HG02610 (cell line): ENCODE measurements at regions not wholly inside any gene's neighbourhood (a gene's known extent, or its start where the extent isn't known, plus 50 kb on each side); places are given as distances from the start of the nearest gene placed in this dataset.
"Not testable (repeated sequence)": the region's sequence is repeated elsewhere in the genome, so short reads cannot be mapped to it uniquely, and the experiment has no call there.

Experiments used
- ATAC-seq: cut with Tn5 transposase; IDR thresholded peaks from one replicate; pipeline ENCODE4 v1.9.1; 2021; ENCODE audit warnings: mild to moderate bottlenecking, moderate library complexity; ENCODE audit not compliant: unreplicated experiment

DNA sequence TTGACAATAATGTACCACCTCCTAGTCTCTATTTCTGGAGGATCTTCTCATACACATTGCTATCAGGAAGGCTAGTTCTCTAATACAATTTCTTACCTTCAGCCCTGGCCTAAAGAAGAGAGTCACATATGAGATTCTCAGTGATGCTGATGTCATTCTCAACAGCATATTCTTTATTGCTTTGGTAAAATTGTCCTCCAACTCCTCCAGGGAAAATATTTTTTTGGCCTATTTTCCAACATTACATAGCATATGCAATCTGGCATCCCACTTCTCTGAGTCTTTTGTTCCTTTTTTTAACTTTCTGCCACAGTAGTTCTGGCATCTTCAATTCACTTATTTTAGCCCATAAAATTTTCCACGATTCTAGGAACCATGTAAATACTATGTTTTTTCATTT is 2363.1 kb downstream of the ARAP2 start:
- no peak for ATAC-seq

DNA sequence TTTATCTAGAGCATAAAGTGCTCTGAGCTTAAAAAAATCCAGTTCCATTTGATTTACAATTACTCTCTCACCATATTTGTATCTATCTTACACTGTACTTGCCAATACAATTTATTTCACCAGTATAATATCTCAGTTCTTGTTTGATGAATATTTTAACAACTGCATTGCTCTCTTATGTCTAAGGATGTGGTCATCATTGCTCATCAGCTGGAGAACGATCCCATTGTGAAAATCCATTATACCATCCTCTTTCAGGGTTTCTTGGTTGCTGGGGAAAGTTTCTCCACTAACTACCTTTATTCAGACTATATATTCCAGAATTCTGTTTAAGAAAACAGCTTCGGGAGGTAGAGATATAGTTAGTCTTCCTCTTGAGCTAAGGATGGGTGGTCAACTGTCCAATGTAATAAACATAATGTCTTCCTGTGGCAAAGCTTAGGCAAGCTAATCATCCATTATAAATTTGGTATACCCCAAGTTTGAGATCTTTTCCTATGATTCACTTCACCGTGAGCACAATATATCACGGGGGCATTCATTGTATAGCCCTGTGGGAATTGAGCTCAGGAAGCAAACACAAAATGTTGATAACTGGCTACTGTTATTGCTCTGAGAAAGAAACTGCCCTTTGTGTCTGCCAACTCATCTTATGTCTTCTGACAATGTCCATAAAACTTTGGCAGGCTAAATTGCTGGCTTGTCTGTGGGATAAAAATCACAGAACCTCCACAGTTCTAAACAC is 2361.9 kb downstream of the ARAP2 start:
- ATAC-seq, result no peak

DNA sequence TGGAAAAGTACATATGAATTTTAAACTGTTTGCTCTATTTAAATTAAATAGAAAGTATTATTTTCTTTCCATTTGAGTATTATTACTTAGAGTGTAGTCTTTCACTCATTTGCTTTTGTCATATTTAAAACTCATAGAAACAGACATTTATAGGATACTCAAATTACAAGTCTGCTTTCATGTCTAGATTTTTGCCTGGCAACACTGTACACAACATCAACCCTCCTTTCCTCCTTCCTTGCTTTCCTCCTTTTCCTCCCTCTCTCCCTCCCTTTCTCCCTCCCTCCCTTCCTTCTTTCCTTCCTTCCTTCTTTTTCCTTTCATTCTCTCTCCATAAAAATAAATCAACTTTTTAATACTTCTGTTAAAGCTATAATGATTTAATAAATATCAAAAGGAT is 2361.2 kb downstream of the ARAP2 start:
- no peak for ATAC-seq

DNA sequence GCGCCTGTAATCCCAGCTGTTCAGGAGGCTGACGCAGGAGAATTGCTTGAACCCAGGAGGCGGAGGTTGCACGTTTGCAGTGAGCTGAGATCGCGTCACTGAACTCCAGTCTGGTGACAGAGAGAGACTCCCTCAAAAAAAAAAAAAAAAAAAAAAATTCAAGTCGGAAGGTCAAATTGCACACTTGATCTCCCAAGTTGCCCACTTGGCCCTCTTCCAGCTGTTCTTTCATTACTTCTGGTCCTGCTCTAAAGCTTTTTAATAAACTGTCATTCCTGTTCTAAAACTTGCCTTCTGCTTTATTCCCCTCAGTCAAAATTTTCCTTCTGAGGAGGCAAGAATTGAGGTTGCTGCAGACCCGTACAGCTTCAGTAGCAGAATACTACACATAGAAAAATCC is 2358.0 kb downstream of the ARAP2 start:
- no peak for ATAC-seq

DNA sequence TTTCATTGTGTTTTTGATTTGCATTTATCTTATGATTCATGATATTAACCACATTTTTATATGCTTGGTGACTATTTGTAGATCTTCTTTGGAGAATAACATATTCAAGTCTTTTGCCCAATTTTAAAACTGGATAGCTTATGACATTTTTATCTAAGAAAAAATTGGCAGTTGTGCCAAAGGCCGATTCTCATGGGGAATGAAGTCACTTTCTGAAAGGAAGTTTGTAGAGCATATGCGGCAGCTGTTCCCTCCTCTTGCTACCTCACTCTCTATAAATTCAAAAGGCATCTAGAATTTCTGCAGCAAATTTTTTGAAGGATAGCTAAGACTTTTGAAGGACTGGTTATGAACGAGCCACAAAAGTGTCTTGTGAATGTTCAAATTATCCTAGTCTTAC is 2353.5 kb downstream of the ARAP2 start:
- ATAC-seq, result no peak

DNA sequence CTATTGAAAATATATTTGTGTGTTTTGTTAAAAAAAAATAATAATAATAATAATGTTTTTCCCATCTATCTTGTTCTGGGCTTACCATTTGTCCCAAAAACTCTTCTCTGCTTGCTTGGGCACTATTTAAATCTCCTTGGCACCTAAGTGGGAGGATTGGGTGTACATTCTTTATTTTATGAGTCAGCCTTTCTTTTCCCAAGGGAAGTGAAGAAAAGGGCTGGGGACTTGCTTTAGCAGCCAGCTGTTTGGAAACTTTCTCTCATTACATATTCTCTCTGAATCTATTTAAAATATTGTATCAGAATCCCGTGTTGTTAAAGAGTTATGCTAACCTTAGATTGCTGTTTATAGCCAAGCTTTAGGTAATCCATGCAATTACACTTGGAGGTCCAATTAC is 2332.4 kb downstream of the ARAP2 start:
- no peak for ATAC-seq

DNA sequence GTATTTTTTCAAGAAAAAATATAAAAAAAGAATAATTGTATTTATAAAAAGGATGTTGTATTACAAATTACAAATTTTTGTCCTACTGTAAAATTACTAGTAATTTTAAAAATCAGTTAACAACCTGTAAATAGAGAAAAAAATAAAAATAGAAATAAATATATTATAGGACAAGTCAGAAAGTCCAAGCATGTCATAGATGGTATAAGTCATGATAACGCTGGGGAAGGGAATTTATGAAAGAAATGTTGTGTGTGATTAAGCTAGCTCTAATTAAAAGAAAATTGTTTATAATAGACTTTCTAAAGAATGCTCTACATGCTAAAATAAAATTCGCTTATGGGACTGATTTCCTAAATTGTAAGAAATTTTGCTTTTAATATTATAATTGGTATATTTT is 2329.9 kb downstream of the ARAP2 start:
- ATAC-seq, result no peak

DNA sequence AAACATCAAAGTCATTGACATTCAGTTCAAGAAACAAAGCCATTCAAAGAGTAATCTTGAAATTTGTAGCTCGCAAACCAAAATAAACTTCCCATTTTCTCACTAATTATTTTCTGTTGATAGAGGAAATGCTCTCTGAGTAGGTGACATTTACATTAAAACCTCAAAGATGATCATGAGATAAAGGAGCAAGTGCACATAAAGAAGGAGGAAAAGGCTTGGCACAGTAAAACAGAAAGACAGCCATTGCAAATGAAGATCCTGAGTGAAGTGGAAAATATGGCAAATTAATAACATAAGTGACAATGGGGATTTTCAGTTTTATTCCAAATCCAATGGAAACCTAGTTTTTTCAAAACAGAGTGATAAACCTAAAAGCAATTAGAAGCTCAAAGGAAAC is 2320.8 kb downstream of the ARAP2 start:
- no peak for ATAC-seq

DNA sequence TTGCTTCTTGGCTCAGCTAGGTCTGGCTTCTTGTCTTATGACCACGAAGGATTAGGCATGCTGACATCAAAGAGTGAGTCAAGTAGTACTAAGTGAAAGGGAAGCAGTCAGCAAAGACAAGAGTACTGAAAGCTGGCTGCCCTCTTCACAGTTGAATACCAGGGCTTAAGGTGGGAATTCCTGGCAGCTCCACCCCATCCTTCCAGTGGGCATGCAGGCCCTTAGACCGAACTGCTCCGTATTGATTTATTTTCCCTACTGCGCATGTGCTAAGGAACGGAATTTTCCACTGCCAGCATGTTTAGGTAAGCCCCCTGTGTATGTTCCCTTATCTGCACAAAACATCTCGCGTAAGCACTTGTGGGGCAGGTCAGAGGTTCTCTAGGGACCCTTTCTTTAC is 2320.1 kb downstream of the ARAP2 start:
- ATAC-seq, result no peak

DNA sequence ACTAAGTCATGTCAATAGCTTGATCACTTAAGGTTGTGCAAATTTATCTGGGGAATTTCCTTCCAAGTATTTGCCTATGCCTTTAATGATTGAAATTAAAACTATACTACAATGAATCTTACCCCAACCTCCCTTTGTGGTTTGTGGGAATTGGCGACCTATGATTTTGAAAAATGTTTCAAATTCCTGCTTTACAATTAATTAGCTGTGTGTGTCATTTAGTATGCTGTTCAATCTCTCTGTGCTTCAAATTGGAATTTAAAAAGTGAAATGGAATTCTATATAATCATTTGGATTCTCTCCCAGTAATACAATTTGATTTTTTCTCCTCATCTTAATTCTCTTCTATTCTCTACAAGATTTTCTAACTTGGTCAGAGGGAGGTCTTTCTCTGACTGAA is 2319.5 kb downstream of the ARAP2 start:
- ATAC-seq, result no peak

DNA sequence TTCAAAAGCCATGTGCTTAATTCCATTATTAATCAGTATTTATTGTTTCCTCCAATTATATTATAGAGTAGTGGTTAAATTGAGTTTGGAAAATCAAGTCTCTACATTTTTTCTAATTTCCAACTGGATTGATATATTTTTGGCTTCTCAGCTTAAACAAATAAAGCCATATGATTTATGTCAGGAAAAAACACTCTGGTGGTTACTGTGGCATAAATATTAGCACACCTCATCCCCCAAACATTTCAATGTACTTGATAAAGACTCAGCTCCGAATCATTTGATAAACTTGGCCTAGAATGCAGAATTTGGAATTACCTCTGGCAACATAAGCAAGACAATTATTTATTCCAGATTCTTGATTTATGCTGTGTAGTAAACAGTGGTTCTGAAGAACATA is 2313.8 kb downstream of the ARAP2 start:
- no peak for ATAC-seq

DNA sequence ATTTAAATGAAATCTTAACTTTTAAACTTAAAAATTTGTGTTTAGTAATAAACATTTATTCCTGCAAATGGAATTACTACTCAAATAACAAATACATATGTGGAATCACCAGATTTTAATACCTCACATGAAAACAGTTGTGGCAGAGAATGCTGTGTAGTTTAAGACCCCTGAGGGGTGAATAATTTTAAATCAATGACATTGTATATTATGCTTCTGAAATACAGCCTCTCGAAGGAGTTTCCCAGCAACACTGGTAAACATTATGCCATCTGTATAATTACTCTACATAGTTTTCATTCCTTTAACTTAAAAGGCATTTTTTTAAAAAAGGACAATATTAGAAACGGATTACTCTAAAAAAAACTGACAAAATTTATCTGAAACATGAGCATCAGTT is 2313.3 kb downstream of the ARAP2 start:
- ATAC-seq, result no peak

DNA sequence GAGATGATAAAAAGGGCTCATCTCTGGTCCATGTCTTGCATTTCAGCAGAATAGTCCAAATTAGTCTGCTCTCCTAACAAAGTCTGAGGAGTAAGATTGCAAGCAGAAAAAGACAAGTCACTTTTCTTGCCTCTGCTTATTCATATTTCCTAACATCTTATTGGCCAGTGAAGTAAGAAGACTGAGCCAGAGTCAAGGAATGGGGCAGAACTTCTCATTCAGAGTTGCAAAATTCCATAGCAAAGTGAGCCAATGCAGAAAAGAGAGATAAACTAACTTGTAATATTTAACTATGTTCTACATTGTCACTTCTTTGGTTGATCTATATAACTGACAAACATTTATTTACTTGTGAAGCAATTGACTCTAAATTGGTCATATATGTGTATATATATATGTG is 2304.0 kb downstream of the ARAP2 start:
- no peak for ATAC-seq

DNA sequence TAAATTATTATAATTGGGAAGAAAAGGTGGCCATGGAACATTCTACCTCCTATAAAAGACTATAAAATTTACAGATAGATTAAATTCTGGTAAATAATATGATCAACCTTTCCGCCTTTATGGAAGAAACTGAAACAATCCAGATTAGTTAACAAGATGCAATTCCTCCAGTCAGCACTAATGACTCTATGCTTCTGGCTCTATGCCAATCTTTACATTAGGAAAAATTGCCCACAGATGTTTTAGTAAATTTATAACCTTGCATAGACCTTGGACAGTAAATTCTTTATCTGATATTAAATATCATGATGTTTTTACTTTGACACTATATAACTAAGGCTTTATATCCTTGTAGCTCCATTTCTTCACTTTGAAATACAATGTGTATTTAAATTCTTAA is 2302.5 kb downstream of the ARAP2 start:
- no peak for ATAC-seq

DNA sequence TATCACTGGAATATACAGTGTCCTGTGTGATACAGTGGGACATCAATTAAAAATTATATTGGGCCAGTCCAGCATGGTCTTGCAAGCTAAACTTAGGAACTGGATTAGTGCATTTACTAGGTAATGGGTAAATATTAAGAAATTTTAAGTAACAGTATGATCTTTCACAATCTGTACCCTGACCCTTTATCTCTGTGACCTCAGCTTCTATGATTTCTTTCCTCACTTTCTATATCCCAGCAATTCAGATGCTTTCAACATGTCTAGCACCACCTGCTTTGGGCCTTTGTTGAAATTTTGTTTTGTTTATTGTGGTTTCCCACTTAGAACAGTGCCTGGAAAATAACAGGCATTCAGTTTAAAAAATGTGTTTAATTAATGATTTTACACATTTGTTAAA is 2295.4 kb downstream of the ARAP2 start:
- no peak for ATAC-seq

DNA sequence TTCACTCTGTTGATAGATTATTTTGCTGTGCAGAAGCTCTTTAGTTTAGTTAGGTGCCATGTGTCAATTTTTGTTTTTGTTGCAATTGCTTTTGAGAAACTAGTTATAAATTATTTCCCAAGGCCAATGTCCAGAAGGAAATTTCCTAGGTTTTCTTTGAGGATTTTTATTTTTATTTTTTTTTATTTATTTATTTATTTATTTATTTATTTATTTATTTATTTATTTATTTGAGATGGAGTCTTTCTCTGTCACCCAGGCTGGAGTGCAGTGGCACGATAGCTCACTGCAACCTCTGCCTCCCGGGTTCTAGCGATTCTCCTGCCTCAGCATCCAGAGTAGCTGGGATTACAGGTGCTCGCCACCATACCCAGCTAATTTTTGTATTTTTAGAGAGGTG is 2290.5 kb downstream of the ARAP2 start:
- not testable (repeated sequence) for ATAC-seq

DNA sequence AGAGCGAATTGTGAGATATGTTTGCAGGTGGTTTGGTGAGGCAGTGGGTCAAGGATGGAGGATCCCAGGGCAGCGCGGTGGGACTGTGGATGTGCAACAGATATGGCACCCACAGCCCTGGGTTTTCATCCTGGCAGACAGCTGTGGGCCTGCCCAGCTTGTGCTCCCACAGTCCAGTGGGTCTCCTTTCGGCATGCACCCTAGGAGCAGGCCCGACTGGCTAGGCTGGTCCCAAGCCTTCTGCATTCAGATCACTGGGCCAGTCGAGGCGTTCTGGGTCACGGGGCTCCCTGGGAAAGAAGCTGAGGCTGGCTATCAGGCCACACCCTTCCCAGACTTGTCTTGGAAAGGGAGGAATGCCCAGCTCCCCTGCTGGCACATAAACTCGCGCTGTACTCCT is 2289.6 kb downstream of the ARAP2 start:
- no peak for ATAC-seq

DNA sequence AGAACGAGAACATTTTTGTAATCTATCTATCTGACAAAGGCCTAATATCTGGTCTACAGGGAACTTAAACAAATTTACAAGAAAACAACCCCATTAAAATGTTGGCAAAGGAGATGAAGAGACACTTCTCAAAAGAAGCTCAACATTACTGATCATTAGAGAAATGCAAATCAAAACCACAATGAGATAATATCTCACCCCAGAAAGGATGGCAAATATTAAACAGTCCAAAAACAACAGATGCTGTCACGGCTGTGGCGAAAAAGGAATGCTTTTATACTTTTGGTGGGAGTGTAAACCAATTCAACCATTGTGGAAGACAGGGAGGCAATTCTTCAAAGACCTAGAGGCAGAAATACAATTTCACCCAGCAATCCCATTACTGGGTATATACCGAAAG is 2284.8 kb downstream of the ARAP2 start:
- ATAC-seq, result no peak

DNA sequence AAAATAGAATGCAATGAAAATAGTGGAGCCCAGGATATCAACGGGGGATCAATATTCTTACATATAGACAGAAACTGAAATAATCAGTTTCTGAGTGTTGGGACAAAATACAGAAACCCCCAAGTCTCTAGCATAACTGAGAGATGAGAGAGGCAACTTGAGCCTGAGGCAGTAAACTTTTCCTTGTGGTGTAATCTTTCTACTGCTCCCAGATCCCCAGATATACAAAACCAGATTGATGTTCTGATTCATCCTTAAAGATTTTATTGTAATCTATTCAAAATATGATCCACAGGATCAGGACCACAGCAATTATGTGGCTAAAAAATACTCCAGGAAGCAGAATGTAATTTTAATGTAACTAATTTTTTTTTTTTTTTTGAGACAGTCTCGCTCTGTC is 2282.6 kb downstream of the ARAP2 start:
- ATAC-seq, result no peak

DNA sequence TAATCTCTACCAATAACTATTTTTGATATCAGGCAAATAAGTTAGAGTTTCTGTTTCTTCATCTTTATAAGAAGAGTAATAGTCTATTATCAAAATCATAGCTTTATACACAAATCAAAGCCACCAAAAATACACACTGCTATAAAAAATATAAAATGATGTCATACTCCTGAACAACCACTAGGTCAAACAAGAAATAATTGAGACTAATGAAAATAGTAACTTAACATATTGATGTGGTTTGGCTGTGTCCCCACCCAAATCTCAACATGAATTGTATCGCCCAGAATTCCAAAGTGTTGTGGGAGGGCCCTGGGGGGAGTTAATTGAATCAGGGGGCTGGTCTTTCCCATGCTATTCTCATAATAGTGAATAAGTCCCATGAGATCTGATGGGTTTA is 2277.5 kb downstream of the ARAP2 start:
- no peak for ATAC-seq

DNA sequence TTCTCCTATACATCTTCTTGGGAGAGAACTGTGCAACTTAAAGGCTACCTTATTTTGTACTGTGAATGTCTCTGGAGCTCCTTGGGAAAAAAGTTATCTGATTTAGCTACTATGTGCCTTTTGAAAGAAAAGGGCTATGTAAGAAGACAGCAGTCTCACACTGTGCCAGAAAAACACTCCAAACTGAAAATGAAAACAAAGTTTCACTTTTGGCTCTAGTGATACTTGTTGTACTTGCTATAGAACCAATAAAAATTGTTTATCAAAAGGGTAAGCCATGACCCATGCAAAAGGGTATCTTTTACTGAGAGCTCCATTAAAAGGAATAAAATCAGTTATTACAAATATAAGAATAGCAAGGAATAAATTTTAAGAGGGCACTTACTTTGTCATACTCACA is 2270.0 kb downstream of the ARAP2 start:
- ATAC-seq, result no peak

DNA sequence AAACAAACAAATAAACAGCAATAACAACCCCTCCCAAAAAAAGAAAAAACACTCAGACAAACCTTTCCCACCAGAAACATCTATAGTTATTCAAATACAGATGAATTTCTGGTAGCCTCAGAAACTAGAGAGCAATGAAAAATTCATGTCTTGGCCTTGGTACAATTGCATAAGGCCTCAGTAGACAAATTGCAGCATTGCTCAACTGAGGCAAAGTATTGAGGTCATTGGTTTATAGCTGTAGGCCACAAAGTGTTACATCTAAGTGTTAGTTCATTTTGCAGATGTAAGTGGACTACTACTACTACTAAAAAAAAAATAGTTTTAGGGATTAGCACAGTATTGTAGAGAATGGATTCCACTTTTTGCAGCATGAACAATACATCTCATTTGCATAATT is 2268.3 kb downstream of the ARAP2 start:
- ATAC-seq, result no peak

DNA sequence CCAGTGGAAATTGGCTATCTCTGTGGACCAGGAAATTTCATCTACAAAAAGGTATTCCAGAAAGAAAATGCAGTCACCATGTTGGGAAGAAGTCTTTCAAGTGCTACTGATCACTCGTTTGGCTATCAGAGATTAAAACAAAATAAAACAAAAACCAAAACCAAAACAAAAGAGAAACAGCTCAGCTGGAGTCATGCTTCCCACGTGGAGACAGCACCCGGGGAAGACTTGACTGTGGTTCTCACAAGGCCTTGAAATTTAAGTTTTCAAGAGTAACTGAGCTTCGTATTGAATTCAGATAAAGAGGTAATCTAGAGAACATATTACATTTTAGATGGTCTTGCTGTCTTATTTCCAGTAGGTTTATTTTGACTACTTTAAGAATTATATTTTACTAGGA is 2264.5 kb downstream of the ARAP2 start:
- not testable (repeated sequence) for ATAC-seq
